NOMO-1 treated with dmso at 0.1 percent for 144 hours (cell line): ENCODE measurements at regions not wholly inside any gene's neighbourhood (a gene's known extent, or its start where the extent isn't known, plus 50 kb on each side); places are given as distances from the start of the nearest gene placed in this dataset.

Experiments used
- DNase-seq: peaks from one replicate; lab custom pipeline; 2025; ENCODE audit not compliant: unreplicated experiment; lab: John Stamatoyannopoulos, UW

- DNase-seq, result no peak
Observed at GRCh38 chr4:124486423-124486822, 226.1 kb downstream of the ANKRD50 start.

- DNase-seq, result no peak
Observed at GRCh38 chr4:124487651-124488050, 224.9 kb downstream of the ANKRD50 start.

GRCh38 chr4:124491361-124492145 lies 221.0 kb downstream of the ANKRD50 start:
- no peak for DNase-seq

GRCh38 chr4:124499261-124499660 lies 213.3 kb downstream of the ANKRD50 start:
- no peak for DNase-seq

- no peak for DNase-seq
Observed at GRCh38 chr4:124501576-124501975, 211.0 kb downstream of the ANKRD50 start.

GRCh38 chr4:124504431-124504830 lies 208.1 kb downstream of the ANKRD50 start:
- DNase-seq, result no peak

GRCh38 chr4:124505211-124505610 lies 207.3 kb downstream of the ANKRD50 start:
- DNase-seq, result no peak

GRCh38 chr4:124509151-124509550 lies 203.4 kb downstream of the ANKRD50 start:
- DNase-seq, result no peak

- no peak for DNase-seq
Observed at GRCh38 chr4:124514588-124514987, 197.9 kb downstream of the ANKRD50 start.

GRCh38 chr4:124515591-124515990 lies 196.9 kb downstream of the ANKRD50 start:
- DNase-seq, result no peak

- DNase-seq, result no peak
Observed at GRCh38 chr4:124519196-124519595, 193.3 kb downstream of the ANKRD50 start.

- DNase-seq, result no peak
Observed at GRCh38 chr4:124523816-124524215, 188.7 kb downstream of the ANKRD50 start.

GRCh38 chr4:124525524-124525923 lies 187.0 kb downstream of the ANKRD50 start:
- DNase-seq, result no peak

GRCh38 chr4:124526331-124526730 lies 186.2 kb downstream of the ANKRD50 start:
- no peak for DNase-seq

- no peak for DNase-seq
Observed at GRCh38 chr4:124526769-124527168, 185.8 kb downstream of the ANKRD50 start.

- DNase-seq, result no peak
Observed at GRCh38 chr4:124527364-124527763, 185.2 kb downstream of the ANKRD50 start.

GRCh38 chr4:124529131-124529530 lies 183.4 kb downstream of the ANKRD50 start:
- no peak for DNase-seq

- no peak for DNase-seq
Observed at GRCh38 chr4:124530464-124531077, 182.0 kb downstream of the ANKRD50 start.

GRCh38 chr4:124534131-124534530 lies 178.4 kb downstream of the ANKRD50 start:
- DNase-seq, result no peak

- no peak for DNase-seq
Observed at GRCh38 chr4:124535003-124535402, 177.5 kb downstream of the ANKRD50 start.

GRCh38 chr4:124536946-124537345 lies 175.6 kb downstream of the ANKRD50 start:
- DNase-seq, result no peak

- DNase-seq, result no peak
Observed at GRCh38 chr4:124537971-124538370, 174.6 kb downstream of the ANKRD50 start.

- no peak for DNase-seq
Observed at GRCh38 chr4:124540014-124540413, 172.5 kb downstream of the ANKRD50 start.
